ENCODE measurements at regions not wholly inside any gene's neighbourhood (a gene's known extent, or its start where the extent isn't known, plus 50 kb on each side); places are given as distances from the start of the nearest gene placed in this dataset.
A peak's percentile ranks its signal among the peaks of the same experiment; 100 is the strongest.
"Not testable (repeated sequence)": the region's sequence is repeated elsewhere in the genome, so short reads cannot be mapped to it uniquely, and the experiment has no call there.

DNA sequence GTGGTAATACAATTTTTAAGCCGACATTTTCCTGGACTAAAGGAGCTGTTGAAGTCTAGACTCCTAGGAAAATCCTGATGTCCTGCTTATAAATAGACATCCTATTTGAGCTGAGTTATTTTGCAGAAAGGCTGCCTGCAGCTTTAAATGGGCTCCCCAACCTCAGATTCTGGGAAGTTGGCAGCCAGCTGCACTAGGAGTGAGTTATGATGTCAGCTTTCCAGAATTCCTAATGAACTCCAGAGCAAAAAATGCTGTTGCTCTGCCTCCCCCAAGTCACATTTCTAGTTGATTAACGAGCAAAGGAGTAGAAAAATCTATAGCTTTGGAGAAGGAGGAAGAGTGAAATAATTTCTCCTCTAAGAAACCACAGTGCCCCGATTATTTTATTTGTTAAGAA, 346.3 kb upstream of the SULF2 start:
- no peak overlapping the region for H3K4me3 ChIP-seq (ENCODE audit: low read depth, low read length)
- TF ChIP-seq MYC (IDR thresholded peaks at IDR 0.05; ENCODE audit: low read depth, low read length) = no peak
- TF ChIP-seq, protein P1, sequence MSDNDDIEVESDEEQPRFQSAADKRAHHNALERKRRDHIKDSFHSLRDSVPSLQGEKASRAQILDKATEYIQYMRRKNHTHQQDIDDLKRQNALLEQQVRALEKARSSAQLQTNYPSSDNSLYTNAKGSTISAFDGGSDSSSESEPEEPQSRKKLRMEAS (IDR thresholded peaks at IDR 0.05; ENCODE audit: low read depth, low read length) = no peak
- DNase-seq (ENCODE audit: low read depth) = no peak

DNA sequence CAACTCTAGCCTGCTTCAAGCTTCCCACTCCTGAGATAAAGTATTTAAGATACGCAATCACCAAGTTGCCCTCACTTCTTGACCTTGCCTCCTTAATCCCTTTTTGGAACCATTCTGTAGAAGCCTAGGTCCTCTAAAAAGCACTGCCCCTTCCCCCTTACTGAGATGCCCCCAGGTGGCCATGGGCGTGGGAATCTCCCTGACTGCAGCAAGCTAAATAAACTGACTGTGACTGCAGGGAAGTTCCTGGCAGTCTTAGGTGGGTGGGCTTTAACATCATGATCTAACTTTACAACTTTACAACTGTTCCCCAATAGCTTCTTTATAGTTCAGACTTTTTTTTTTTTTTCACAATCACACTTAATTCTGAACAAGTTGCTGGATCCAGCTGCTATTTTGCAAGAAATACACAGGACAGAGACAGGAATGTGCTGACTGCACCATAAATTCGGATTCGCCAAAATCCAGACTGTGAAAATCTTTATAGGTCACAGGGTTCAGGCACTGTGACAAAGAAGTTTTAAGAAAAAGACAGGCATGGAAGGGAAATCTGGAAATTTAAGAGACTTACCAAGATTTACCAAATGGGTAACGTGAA, 344.2 kb upstream of the SULF2 start:
- DNase-seq (ENCODE audit: low read depth) = no peak
- no peak overlapping the region for H3K4me3 ChIP-seq (ENCODE audit: low read depth, low read length)
- TF ChIP-seq POLR2A (IDR thresholded peaks at IDR 0.05; ENCODE audit: extremely low read depth, insufficient read length) (no peak), MYC (IDR thresholded peaks at IDR 0.05; ENCODE audit: low read depth, low read length) (no peak)
- TF ChIP-seq, protein P1 (IDR thresholded peaks at IDR 0.05; ENCODE audit: low read depth, low read length) = no peak
- TF ChIP-seq, protein P2, sequence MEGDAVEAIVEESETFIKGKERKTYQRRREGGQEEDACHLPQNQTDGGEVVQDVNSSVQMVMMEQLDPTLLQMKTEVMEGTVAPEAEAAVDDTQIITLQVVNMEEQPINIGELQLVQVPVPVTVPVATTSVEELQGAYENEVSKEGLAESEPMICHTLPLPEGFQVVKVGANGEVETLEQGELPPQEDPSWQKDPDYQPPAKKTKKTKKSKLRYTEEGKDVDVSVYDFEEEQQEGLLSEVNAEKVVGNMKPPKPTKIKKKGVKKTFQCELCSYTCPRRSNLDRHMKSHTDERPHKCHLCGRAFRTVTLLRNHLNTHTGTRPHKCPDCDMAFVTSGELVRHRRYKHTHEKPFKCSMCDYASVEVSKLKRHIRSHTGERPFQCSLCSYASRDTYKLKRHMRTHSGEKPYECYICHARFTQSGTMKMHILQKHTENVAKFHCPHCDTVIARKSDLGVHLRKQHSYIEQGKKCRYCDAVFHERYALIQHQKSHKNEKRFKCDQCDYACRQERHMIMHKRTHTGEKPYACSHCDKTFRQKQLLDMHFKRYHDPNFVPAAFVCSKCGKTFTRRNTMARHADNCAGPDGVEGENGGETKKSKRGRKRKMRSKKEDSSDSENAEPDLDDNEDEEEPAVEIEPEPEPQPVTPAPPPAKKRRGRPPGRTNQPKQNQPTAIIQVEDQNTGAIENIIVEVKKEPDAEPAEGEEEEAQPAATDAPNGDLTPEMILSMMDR (IDR thresholded peaks at IDR 0.05; ENCODE audit: low read depth, low read length) = no peak

DNA sequence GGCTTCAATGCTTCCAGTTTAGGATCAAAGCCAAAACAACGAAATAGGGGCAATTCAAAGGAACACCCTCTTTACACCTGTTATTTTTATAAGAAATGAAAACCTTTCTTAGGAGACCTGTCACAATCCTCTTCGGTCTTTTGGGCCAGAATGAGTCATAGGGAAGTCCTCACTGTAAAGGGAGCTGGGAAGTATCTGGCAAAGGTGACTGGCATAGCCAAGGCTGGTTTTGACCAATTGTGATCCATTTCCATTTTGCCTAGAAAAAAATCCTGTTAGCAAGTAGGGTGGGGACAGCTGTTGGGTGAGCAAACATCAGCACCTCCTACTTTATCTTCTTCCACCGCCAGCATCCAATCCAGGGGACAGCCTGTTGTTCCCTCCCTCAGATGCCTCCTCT, 343.2 kb upstream of the SULF2 start:
- H3K4me3 ChIP-seq (ENCODE audit: low read depth, low read length) = no peak overlapping the region
- DNase-seq (ENCODE audit: low read depth) = no peak
- TF ChIP-seq, protein P2 (IDR thresholded peaks at IDR 0.05; ENCODE audit: low read depth, low read length) = no peak
- TF ChIP-seq MYC (IDR thresholded peaks at IDR 0.05; ENCODE audit: low read depth, low read length) (no peak), POLR2A (IDR thresholded peaks at IDR 0.05; ENCODE audit: extremely low read depth, insufficient read length) (no peak)
- TF ChIP-seq, protein P1 (IDR thresholded peaks at IDR 0.05; ENCODE audit: low read depth, low read length) = no peak

DNA sequence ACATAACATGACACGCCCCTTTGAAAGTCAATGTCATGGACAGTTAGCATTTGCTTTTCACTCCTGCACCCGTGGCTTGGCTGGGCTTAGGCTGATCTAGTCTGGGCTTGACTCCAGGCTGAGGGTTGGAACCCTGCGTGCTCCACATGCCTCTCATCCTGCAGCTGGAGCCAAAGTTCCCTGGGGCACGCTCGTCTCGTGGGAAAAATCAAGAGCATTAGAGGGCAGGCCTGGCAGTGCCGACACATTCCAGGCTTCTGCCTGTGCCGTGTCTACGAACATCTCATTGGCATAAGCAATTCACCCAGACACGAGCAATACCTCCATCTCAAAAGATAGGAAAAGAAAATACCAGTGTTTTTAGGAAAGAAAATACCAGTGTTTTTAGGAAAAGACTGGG, 342.7 kb upstream of the SULF2 start:
- not testable (repeated sequence) for DNase-seq (ENCODE audit: low read depth)

DNA sequence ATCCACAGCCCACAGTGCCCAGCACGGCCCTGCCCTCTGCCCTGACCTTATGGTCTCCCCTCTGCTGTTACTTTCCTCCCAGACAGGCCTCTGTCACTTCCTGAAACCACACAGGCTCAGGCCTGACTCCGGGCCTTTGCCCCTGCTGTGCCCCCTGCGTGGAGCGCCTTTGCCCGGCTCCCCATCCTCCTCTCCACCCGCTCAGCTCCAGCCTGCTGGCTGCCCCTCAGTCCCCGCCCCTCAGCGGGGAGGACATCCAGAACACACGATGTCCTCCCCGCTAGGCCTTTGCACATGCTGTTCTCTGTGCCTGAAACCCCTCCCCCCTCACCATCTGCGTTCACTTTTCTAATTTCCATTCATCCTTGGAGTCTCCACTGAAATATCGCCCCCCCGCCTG, 341.9 kb upstream of the SULF2 start:
- not testable (repeated sequence) for DNase-seq (ENCODE audit: low read depth); H3K4me3 ChIP-seq (ENCODE audit: low read depth, low read length)

More for the DNA sequence above, 342.7 kb upstream of the SULF2 start:
- not testable (repeated sequence) for H3K4me3 ChIP-seq (ENCODE audit: low read depth, low read length)

DNA sequence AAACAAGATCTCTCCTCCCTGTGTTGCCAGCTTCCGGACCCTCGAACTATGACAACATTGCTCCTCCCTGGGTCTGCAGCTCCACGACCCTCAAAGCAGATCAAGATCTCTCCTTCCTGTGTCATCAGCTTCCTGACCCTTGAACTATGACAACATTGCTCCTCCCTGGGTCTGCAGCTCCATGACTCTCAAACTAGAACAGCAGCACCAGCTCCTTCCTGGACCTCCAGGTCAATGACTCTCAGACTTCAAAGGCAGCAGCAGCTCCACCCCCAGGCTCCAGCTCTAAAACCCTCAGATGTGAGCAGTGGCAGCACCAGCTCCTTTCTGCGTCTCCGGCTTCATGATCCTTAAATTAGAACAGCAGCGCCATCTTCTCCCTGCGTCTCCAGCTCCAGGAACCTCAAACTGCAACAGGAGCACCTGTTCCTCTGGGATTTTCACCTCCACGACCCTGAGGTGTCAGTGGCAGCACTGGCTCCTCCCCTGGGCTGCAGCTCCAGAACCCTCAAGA, 341.0 kb upstream of the SULF2 start:
- peak; percentile 9 for DNase-seq (ENCODE audit: low read depth)
- TF ChIP-seq MYC (IDR thresholded peaks at IDR 0.05; ENCODE audit: low read depth, low read length) = no peak
- TF ChIP-seq, protein P1 (IDR thresholded peaks at IDR 0.05; ENCODE audit: low read depth, low read length) = no peak
- TF ChIP-seq POLR2A (IDR thresholded peaks at IDR 0.05; ENCODE audit: extremely low read depth, insufficient read length) = no peak
- TF ChIP-seq, protein P2 (IDR thresholded peaks at IDR 0.05; ENCODE audit: low read depth, low read length) = no peak
- H3K4me3 ChIP-seq (ENCODE audit: low read depth, low read length) = no peak overlapping the region

DNA sequence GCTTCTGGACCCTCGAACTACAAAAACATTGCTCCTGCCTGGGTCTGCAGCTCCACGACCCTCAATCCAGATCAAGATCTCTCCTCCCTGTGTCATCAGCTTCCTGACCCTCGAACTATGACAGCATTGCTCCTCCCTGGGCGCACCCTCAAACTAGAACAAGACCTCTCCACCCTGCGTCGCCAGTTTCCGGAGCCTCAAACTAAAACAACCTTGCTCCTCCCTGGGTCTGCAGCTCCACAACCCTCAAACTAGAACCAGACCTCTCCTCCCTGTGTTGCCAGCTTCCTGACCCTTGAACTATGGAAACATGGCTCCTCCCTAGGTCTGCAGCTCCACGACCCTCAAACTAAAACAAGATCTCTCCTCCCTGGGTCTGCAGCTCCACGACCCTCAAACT, 339.7 kb upstream of the SULF2 start:
- no peak for DNase-seq (ENCODE audit: low read depth)
- H3K4me3 ChIP-seq (ENCODE audit: low read depth, low read length) = no peak overlapping the region
- no peak for TF ChIP-seq MYC (IDR thresholded peaks at IDR 0.05; ENCODE audit: low read depth, low read length)
- TF ChIP-seq, protein P2 (IDR thresholded peaks at IDR 0.05; ENCODE audit: low read depth, low read length) = no peak
- no peak for TF ChIP-seq POLR2A (IDR thresholded peaks at IDR 0.05; ENCODE audit: extremely low read depth, insufficient read length)
- TF ChIP-seq, protein P1 (IDR thresholded peaks at IDR 0.05; ENCODE audit: low read depth, low read length) = no peak
